ENCODE measurements at regions not wholly inside any gene's neighbourhood (a gene's known extent, or its start where the extent isn't known, plus 50 kb on each side); places are given as distances from the start of the nearest gene placed in this dataset.

- H3F3A ChIP-seq (ENCODE audit: insufficient read depth, low read length, poor library complexity, severe bottlenecking): no peaks in the 10 kb centered on the region
- H3K27ac ChIP-seq (ENCODE audit: low read length): no peak overlapping the region
- TF ChIP-seq EP300 (conservative IDR thresholded peaks at IDR 0.05; ENCODE audit: poor library complexity, severe bottlenecking): no peak
- no peak for TF ChIP-seq SMC3 (conservative IDR thresholded peaks at IDR 0.05; ENCODE audit: poor library complexity)
- TF ChIP-seq EZH2 (IDR thresholded peaks at IDR 0.05; ENCODE audit: borderline replicate concordance, insufficient read depth, low read length, poor library complexity, severe bottlenecking): no peak
- TF ChIP-seq RAD21 (conservative IDR thresholded peaks at IDR 0.05): no peak
- no peak for TF ChIP-seq MXI1 (conservative IDR thresholded peaks at IDR 0.05; ENCODE audit: poor library complexity, severe bottlenecking)
- no peak for TF ChIP-seq TAF1 (IDR thresholded peaks at IDR 0.05; ENCODE audit: low read depth)
- no peak for TF ChIP-seq CTCF (IDR thresholded peaks at IDR 0.05; ENCODE audit: poor library complexity, severe bottlenecking)
- no peak for TF ChIP-seq POLR2AphosphoS5 (IDR thresholded peaks at IDR 0.05)
- no peak for TF ChIP-seq REST (IDR thresholded peaks at IDR 0.05; ENCODE audit: borderline replicate concordance)
- no peaks in the 10 kb centered on the region for H3K9me2 ChIP-seq (ENCODE audit: insufficient read depth, low read length)
- H3K4me2 ChIP-seq (ENCODE audit: low read length): no peak overlapping the region
- H2AFZ ChIP-seq (ENCODE audit: low read depth, low read length): no peak overlapping the region
- no peak overlapping the region for H3K9ac ChIP-seq (ENCODE audit: low read length)
- H3K79me2 ChIP-seq (replicated peaks; ENCODE audit: insufficient read depth, low read length): no peaks in the 10 kb centered on the region
- H4K20me1 ChIP-seq (ENCODE audit: insufficient read depth): no peaks in the 10 kb centered on the region
- no peaks in the 10 kb centered on the region for H3K27me3 ChIP-seq (ENCODE audit: insufficient read depth, low read depth, low read length)
- H3K4me3 ChIP-seq (ENCODE audit: low read length): no peak overlapping the region
- H3K9me3 ChIP-seq (ENCODE audit: low read length): no peaks in the 10 kb centered on the region
- no peaks in the 10 kb centered on the region for H3K36me3 ChIP-seq (ENCODE audit: insufficient read depth, low read length)
These were observed 256.0 kb downstream of the ETS1 start for GRCh38 chr11:128331317-128331716.

GRCh38 chr11:128330203-128330602 lies 257.2 kb downstream of the ETS1 start:
- no peaks in the 10 kb centered on the region for H3K79me2 ChIP-seq (replicated peaks; ENCODE audit: insufficient read depth, low read length)
- no peak overlapping the region for H3K4me2 ChIP-seq (ENCODE audit: low read length)
- H3K36me3 ChIP-seq (ENCODE audit: insufficient read depth, low read length): no peaks in the 10 kb centered on the region
- H2AFZ ChIP-seq (ENCODE audit: low read depth, low read length): no peak overlapping the region
- no peak overlapping the region for H3K4me3 ChIP-seq (ENCODE audit: low read length)
- H4K20me1 ChIP-seq (ENCODE audit: insufficient read depth): no peaks in the 10 kb centered on the region
- no peak overlapping the region for H3K27ac ChIP-seq (ENCODE audit: low read length)
- no peaks in the 10 kb centered on the region for H3F3A ChIP-seq (ENCODE audit: insufficient read depth, low read length, poor library complexity, severe bottlenecking)
- H3K9me2 ChIP-seq (ENCODE audit: insufficient read depth, low read length): no peaks in the 10 kb centered on the region
- TF ChIP-seq POLR2AphosphoS5 (IDR thresholded peaks at IDR 0.05) (no peak), CTCF (IDR thresholded peaks at IDR 0.05; ENCODE audit: poor library complexity, severe bottlenecking) (no peak), TAF1 (IDR thresholded peaks at IDR 0.05; ENCODE audit: low read depth) (no peak)
- no peaks in the 10 kb centered on the region for H3K9me3 ChIP-seq (ENCODE audit: low read length)
- no peak overlapping the region for H3K9ac ChIP-seq (ENCODE audit: low read length)
- H3K27me3 ChIP-seq (ENCODE audit: insufficient read depth, low read depth, low read length): no peaks in the 10 kb centered on the region
